Activated T-cell treated with anti-CD3 and anti-CD28 coated beads, Interleukin-2, amount 50 U/mL, for 1 hour (primary cell): ENCODE measurements at regions not wholly inside any gene's neighbourhood (a gene's known extent, or its start where the extent isn't known, plus 50 kb on each side); places are given as distances from the start of the nearest gene placed in this dataset.

Experiments used
- DNase-seq: peaks from one replicate; pipeline ENCODE4 v3.0.0-alpha.2; 2020

- no peak for DNase-seq
These were observed 202.0 kb downstream of the UBE3A start for GRCh38 chr15:25236861-25237155.

- DNase-seq, result no peak
These were observed 201.4 kb downstream of the UBE3A start for GRCh38 chr15:25237291-25237978.

GRCh38 chr15:25238126-25238525 is 200.7 kb downstream of the UBE3A start:
- DNase-seq, result no peak

- peak; percentile 6 for DNase-seq
These were observed 199.9 kb downstream of the UBE3A start for GRCh38 chr15:25238716-25239470.

- DNase-seq, result peak; percentile 7
These were observed 199.1 kb downstream of the UBE3A start for GRCh38 chr15:25239471-25240345.

- peak; percentile 5 for DNase-seq
These were observed 198.3 kb downstream of the UBE3A start for GRCh38 chr15:25240461-25241021.

- DNase-seq, result peak; percentile 4
These were observed 197.5 kb downstream of the UBE3A start for GRCh38 chr15:25241241-25241801.

- no peak for DNase-seq
These were observed 196.5 kb downstream of the UBE3A start for GRCh38 chr15:25242166-25242879.

- DNase-seq, result peak; percentile 13
These were observed 195.6 kb downstream of the UBE3A start for GRCh38 chr15:25242957-25243799.

GRCh38 chr15:25243800-25244097 is 195.1 kb downstream of the UBE3A start:
- no peak for DNase-seq

GRCh38 chr15:25244731-25245585 is 193.9 kb downstream of the UBE3A start:
- DNase-seq, result no peak

- no peak for DNase-seq
These were observed 192.8 kb downstream of the UBE3A start for GRCh38 chr15:25245801-25246622.

GRCh38 chr15:25246641-25247406 is 192.0 kb downstream of the UBE3A start:
- peak; percentile 4 for DNase-seq

GRCh38 chr15:25247407-25248038 is 191.3 kb downstream of the UBE3A start:
- peak; percentile 8 for DNase-seq

GRCh38 chr15:25248087-25248486 is 190.7 kb downstream of the UBE3A start:
- peak; percentile 13 for DNase-seq

GRCh38 chr15:25248583-25249235 is 190.1 kb downstream of the UBE3A start:
- DNase-seq, result peak; percentile 9

- DNase-seq, result peak; percentile 7
These were observed 189.4 kb downstream of the UBE3A start for GRCh38 chr15:25249236-25250010.
